D341Med (cell line): ENCODE measurements at regions not wholly inside any gene's neighbourhood (a gene's known extent, or its start where the extent isn't known, plus 50 kb on each side); places are given as distances from the start of the nearest gene placed in this dataset.

ENCODE experiments used
- DNase-seq: peaks from one replicate; pipeline ENCODE4 v3.0.0; 2012; ENCODE audit warnings: low spot score

DNA sequence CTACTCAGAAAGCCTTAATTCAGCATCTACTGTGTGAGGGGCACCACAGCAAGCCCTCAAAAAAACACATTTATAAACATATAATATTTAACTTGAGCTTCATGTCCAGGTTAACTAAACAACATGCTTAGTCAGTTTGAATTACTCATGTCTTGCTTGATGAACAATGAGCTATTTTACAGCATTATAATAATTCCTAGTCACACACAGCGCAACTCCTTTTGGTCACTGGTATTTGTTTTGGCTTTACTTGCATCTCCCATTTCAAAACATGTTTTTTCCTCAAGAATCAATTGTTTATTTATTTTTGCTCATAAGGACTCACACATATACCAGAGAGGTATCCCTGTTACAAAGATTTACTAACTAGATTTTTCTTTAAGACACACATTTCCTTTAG is 616.7 kb upstream of the DAB2 start:
- DNase-seq, result no peak

DNA sequence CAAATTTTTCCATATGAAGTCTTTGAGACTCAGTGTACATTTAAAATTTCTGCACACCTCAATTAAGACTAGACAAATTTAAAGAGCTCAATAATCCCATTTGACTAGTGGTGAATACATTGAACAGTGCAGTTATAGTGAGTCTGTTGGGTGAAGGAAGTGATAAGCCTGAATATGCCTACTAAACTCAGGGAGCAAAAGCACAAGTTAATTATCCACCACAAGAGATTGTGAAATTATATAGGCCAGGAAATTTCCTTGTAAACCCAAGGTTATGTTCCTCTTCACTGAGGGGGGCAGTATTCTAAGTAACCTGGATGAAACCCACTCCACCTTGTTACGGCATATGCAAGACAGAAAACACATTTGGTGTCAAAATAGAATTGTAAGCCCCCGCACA is 612.9 kb upstream of the DAB2 start:
- no peak for DNase-seq

DNA sequence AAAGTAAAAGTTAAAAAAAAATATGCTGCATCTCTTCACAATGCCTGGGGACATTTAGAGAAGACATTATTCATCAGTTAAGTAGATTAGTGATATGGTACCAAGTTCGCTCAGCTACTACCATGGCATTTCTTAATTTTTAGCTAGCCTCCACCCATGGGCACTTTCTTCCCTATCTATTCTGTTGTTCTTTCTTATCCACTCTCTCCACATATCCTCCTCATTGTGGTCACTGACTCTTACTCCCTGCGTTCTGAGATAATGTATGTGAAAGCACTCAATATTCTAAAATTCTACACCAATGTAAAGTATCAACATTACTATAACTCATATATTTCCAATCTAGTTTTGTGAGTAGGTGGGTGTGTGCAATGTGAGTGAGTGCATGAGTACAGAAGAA is 609.7 kb upstream of the DAB2 start:
- no peak for DNase-seq

DNA sequence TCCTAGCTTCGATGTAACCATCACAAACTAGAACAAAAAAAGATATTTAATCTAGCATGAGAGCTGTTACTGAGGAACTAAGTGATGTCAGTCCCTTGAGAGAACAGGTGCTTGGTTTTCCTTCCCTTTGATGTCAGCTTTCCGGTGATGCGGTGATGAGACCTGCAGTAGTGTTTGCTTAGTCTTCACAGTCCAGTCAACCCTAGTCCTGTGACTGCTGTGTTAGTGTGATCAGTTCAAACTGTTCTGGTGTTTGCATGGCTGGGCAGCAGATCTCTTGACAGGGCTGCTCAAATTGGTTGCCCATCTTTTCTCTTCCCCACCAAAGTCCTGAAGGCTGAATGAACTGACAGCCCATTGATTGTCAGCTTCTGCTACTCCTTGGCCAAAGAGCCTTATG is 608.6 kb upstream of the DAB2 start:
- no peak for DNase-seq

DNA sequence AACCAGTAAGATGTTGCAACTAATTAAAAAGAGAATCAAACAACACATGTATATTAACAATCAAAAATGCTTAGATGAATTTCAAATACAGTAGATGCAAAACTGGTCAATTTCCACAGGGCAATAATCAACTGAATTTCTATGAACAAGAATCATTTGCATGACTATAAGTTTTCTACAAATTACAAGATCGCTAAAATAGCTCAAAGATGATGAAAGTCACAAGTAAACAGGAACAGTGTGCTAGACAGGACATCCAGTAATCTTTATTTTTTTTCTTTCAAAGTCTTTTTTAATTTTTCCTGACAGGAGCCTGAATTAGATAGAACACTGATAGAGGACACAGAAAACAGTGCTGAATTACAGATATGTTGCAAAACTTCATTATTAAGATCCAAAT is 608.2 kb upstream of the DAB2 start:
- no peak for DNase-seq

DNA sequence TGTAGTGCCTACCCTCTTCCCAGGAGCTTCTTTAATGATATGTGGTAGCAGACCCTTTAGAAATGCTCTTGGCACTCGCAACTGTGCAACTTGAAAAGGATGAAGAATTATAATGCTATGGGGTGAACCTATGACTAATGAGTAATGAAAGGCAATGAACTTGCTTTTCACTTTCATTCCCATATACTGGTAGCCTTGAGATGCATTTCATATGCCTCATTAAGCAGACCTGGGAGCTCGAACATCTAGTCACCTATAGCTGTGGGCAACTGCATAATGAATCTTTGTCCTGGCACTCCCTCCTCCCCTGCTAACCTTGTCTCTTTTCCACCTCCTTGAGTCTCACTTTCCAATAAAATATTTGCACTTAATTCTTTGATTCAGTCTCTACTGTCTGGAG is 605.9 kb upstream of the DAB2 start:
- DNase-seq, result no peak

DNA sequence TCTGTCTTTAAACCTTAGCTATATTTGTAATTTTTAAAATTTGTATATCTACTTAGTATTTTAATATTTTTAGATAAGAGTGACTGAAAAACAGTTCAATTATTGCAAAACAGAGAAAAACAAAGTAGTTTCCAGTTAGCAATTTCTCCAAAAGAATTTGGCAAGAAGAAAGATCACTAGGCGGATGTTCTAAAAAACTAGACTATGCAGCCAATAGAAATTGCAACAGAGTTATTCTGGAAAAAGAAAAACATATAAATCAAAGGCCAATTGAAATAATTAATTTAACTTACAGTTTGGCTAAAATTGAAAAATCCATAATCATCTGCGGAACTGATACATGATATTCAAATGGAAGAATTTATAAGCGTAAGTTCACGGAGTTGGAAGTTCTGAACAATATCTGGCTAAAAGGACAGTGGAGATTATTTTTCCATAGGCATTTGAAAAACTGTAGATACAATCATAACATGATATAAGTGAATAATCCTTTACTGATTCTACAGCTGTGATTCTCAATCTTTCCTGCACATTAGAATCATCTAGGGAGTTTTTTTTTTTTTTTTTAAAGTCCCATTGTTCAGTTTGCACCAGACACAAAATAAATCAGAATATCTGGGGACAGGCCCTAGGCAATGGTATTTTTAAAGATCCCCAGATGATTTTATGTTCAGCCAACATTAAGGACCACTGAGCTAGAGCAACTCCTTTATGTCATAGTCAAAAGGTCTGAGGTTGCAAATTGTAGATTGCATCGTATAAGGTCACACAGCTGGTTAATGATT is 605.1 kb upstream of the DAB2 start:
- DNase-seq, result no peak

DNA sequence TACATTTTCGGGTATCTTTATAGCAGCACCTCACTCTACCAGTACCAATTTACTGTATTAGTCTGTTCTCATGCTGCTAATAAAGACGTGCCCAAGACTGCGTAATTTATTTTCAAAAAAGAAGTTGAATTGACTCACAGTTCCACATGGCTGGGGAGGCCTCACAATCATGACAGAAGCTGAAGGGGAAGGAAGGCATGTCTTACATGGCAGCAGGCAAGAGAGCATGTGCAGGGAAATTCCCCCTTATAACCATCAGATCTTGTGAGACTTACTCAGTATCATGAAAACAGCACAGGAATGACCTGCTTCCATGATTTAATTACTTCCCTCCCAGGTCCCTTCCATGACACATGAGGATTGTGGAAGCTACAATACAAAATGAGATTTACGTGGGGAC is 602.6 kb upstream of the DAB2 start:
- DNase-seq, result no peak

DNA sequence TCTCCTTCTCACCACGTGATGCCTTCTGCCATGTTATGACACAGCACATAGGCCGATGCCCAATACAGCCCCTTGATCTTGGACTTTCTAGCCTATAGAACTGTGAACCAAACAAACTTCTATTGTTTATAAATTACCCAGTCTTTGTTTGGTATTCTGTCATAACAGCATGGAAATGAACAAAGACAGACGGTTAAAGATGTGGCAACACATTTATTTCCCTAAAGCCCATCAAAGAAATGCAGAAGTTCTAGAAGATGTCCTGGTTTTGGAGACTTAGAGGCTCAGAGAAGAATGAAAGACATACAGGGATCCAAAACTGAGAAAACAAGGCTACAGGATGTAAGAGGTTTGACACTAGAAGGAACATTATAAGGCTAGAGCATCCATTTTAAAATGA is 600.8 kb upstream of the DAB2 start:
- no peak for DNase-seq

DNA sequence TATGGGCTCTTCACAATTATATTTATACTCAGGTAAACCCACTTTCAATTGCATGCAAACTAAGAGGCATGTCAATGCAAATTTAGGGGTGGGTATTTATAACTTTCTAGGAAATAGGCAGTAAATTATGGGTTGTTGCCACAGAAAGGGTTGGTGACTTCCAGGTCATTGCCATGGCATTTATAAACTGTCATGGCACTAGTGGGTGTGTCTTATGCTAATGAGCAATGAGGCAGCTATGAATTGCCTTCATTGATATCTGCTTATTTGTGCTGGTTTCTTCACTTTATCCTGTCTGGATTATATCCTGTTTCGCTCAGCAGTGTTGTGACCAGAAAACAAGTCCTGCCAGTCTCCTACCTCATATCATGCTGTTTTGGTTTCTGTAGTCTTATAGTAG is 597.3 kb upstream of the DAB2 start:
- no peak for DNase-seq

DNA sequence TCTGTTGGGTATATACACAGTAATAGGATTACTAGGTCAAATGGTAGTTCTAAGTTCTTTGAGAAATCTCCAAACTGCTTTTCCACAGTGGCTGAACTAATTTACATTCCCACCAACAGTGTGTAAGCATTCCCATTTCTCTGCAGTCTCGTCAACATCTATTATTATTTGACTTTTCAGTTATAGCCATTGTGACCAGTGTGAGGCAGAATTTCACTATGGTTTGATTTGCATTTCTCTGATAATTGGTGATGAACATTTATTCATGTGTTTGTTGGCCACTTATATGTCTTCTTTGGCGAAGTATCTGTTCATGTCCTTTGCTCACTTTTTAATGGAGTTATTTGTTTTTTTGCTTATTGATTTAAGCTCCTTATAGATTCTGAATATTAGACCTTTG is 596.2 kb upstream of the DAB2 start:
- DNase-seq, result no peak

DNA sequence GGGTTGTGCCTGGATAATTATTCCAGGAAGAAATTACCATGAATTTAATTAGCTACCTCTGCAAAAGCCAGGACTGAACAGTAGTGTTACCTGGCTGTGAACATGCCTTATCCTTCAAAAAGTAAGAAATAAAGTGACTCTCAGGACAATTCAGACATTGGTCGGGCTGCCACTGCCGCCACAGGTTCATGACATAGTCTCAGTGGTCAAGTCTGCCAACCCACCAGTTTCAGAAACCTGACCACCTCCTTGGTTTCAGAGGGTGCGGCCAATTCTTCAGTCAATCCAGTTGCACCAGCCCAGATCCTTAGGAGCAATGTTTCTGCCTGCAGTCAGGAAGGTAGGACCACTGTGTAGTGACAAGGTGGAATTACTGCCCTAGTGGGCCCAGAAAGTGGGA is 593.1 kb upstream of the DAB2 start:
- no peak for DNase-seq

DNA sequence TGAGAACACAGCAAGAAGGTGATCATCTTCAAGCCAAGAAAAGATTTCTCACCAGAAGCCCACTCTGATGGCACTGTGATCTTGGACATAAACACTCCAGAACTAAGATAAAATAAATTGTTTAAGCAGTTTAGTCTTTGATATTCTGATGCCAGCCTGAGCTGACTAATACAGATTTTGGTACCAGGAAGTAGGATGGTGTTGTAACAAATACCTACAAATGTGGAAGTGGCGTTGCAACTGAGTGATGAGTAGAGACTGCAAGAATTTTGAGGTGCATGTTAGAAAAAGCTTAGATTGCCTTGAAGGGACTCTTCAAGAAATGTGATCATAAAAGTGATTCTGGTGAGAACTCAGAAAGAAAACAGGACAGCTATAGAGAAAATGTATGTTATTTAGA is 592.4 kb upstream of the DAB2 start:
- no peak for DNase-seq

DNA sequence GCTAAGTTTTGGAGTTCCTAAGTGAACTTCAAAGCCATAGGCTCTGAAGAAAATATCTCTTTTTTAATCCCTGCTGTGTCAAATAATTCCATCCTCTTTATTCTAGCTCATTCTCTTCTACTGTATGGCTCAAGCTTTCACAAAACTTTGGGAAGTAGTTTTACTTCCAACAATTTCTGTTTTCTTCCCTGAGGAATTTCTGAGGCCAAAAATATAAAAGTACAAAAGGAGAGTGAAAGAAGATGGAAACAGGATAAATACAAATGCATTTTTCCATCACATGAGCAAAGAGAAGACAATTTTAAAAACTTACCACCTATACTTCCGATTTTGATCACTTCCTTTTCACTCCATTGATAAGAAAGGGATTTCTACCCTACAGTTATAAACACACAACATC is 585.7 kb upstream of the DAB2 start:
- no peak for DNase-seq

DNA sequence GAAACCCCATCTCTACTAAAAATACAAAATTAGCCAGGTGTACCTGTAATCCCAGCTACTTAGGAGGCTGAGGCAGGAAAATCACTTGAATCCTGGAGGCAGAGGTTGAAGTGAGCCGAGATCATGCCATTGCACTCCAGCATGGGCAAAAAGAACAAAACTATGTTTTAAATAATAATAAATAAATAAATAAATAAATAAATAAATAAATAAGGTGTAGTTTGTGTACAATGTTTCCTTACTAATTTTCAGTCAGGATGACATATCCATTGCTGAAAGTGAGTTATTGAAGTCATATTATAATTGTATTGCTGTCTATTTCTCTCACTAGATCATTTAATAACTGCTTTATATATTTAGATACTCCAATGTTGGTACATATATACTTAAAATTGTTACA is 581.5 kb upstream of the DAB2 start:
- no peak for DNase-seq

DNA sequence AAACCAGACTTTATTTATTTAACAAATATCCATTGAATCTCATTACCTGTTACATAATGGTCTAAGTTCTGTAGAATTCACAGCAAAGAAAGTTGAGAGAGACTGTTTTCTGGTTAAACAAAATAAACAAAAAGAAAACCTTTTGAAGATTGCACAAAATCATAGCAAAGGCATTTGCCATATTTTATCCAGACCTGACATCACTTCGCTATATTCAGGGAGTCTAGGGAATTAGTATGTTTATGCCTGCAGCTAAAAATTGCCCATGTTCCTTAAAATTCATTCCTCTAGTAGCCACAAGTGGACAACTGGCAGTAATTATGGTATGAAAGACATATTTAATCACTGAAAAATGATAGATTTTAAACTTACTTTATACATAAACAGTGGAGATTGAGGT is 577.0 kb upstream of the DAB2 start:
- DNase-seq, result no peak

DNA sequence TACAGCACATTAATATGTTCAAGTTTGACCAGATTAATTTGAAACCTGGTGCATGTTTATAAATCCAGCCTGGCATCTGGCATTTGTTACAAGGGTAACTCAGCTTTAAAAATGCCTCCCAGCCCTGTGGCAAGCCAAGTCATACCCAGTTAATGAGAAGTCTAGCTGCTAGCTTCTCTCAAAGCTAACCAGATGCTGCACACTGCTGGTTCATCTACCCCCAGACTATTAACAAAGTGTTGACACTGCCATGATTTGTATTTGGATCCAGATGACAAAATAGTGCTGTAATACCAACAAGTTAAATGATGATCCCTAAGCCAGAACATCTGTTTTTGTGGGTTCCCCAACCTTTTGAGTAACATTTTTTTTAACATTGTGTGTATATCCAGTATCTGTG is 573.7 kb upstream of the DAB2 start:
- no peak for DNase-seq

DNA sequence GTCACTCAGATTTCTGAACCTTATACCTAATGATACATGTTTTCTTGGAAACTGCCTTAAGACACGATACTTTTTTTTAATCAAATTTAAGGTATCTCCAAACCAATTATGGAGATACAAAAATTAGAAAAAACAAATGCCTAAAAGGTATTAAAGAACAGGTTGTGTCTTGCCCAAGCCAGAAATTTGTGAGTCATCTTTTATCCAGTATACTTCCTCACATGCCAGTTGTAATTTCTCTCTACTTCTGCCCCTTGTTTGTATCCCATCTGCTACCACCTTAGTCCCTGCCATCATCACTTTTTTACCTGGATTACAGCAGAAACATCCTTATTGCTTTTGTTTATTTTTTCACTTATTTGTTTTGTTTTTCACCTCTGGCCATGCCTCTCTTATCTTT is 571.2 kb upstream of the DAB2 start:
- DNase-seq, result no peak

DNA sequence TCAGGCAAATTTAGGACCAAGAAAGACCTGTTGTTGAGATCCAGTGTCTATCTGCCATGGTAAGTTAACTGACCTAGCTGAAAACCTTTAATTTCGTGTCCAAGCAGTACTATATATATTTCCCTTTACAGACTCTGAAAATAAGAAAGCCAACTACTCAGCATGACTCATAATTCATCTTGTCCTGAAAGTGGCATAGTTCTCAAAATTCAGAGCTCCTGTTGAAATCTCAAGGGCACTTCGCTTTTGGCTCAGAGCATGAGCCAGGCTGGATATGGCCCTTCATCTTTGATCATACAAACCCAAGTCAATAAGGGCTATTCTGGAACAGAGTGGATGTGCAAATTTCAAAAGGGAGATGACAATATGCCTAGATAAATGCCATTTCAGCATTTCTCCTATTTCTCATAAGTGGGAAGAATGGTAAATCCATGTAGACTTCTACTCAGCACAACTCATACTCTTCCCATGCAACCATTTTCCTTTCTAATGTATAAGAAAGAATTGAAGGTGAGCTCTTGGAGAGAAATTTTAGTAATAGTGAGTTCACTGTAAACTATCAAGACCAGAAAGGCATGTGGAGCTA is 567.9 kb upstream of the DAB2 start:
- no peak for DNase-seq

DNA sequence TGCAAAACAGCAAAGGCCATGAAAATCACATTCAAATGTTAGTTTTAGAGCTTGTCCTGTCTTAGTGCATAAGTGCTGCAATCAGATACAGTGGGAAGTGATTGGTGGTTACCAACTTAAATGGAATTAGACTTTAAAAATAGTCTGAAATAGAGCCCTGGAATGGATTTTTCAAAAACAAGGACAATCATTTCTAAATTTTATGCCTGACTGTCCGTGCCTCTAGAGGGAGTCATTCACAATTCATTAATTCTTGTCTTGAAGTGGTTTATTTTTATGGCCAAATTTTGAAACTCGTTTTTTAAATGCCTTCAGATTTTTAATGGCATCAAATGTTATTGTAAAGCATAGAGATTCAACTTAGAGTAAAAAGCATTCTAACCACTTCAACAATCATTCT is 561.8 kb upstream of the DAB2 start:
- DNase-seq, result no peak

DNA sequence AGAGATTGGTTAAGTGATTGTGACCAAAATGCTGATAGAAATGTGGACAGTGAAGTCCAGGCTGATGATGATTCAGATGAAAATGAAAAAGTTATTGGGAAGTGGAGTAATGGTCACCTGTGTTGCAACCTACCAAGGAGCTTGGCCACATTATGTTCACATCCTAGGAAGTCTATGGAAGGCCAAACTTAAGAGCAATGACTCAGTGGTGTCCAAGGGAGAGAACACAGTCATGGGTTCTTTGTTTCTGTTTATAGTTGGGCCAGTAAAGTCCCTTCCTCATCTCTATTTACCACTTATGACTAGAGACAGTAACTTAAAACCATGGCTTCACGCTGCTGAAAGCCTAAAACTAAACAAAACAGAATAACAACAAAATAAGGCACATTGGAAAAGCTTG is 555.3 kb upstream of the DAB2 start:
- DNase-seq, result no peak

DNA sequence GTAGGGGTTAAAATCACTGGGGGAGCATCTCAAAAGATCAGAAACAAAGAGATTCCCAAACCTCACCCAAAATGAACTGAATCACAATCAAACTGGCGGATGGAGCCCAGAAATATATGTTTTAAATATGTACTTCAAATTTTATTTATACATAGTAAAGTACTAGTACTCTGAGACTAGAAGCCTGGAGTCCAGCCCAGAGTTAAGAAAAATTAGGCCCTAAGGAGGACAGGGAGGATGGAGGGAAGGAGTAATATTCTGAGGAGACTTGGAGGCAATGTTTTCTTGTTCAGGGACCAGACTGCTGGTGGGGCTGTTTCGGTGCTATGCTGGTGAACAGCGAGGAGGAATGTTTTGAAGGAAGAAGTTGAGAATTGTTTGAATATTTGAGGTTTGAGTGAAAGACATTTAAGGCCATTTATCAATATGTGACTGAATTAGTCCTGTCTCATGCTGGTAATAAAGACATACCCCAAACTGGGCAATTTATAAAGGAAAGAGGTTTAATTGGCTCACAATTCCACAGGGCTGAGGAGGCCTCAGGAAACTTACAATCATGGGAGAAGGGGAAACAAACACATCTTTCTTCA is 552.4 kb upstream of the DAB2 start:
- DNase-seq, result no peak

DNA sequence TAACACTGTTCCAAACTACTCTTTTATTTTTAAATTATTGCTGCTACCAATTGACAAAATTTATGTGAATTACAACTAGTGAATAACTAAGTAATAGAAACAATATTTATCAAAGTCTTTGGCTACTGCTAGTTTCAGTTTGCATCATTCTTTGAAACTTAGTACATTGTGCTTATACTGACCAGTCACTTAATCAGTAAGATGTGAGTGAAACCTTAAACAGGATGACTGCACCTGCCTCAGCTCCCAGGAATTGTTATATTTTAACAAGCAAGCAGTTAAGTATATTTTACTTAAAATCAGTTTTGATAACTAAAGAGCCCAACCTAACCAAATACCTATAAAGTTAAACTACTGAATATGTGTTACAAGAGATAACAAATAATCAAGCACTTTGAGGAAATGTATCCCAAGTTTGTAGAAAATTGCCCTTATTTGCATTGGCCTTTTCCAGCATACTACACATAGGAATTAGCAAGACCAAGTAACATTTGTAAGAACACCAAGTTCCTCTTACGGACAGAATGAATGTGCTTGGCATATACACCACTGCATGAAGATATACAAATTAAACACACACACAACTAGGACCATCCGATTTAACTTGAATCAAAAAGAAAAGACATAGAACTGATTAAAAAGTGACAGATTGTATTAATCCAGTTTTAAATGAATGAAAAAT is 545.5 kb upstream of the DAB2 start:
- DNase-seq, result no peak
